ENCODE measurements at regions not wholly inside any gene's neighbourhood (a gene's known extent, or its start where the extent isn't known, plus 50 kb on each side); places are given as distances from the start of the nearest gene placed in this dataset.
"Not testable (repeated sequence)": the region's sequence is repeated elsewhere in the genome, so short reads cannot be mapped to it uniquely, and the experiment has no call there.

- no peak for DNase-seq
Observed at GRCh38 chr3:182644013-182644412, 149.3 kb upstream of the ATP11B start.

GRCh38 chr3:182644790-182645433 lies 148.4 kb upstream of the ATP11B start:
- no peak for DNase-seq

GRCh38 chr3:182650568-182651128 lies 142.7 kb upstream of the ATP11B start:
- DNase-seq: no peak

GRCh38 chr3:182651461-182651860 lies 141.8 kb upstream of the ATP11B start:
- no peak for DNase-seq

- DNase-seq: not testable (repeated sequence)
Observed at GRCh38 chr3:182653065-182653464, 140.2 kb upstream of the ATP11B start.

- no peak for DNase-seq
Observed at GRCh38 chr3:182668541-182668940, 124.8 kb upstream of the ATP11B start.

- no peak for DNase-seq
Observed at GRCh38 chr3:182668974-182669373, 124.3 kb upstream of the ATP11B start.

GRCh38 chr3:182671541-182671940 lies 121.8 kb upstream of the ATP11B start:
- DNase-seq: no peak

- DNase-seq: no peak
Observed at GRCh38 chr3:182671942-182672341, 121.4 kb upstream of the ATP11B start.

GRCh38 chr3:182673336-182673735 lies 120.0 kb upstream of the ATP11B start:
- DNase-seq: no peak

- peak; percentile 27 for DNase-seq
Observed at GRCh38 chr3:182682263-182683241, 110.8 kb upstream of the ATP11B start.

GRCh38 chr3:182683453-182683852 lies 109.9 kb upstream of the ATP11B start:
- DNase-seq: peak; percentile 34

- no peak for DNase-seq
Observed at GRCh38 chr3:182683858-182684257, 109.4 kb upstream of the ATP11B start.

GRCh38 chr3:182686033-182686886 lies 107.0 kb upstream of the ATP11B start:
- DNase-seq: no peak

- DNase-seq: no peak
Observed at GRCh38 chr3:182690172-182690571, 103.1 kb upstream of the ATP11B start.

- no peak for DNase-seq
Observed at GRCh38 chr3:182692021-182692420, 101.3 kb upstream of the ATP11B start.

GRCh38 chr3:182692695-182693094 lies 100.6 kb upstream of the ATP11B start:
- DNase-seq: no peak

- DNase-seq: no peak
Observed at GRCh38 chr3:182693723-182694122, 99.6 kb upstream of the ATP11B start.

- DNase-seq: no peak
Observed at GRCh38 chr3:182696916-182697315, 96.4 kb upstream of the ATP11B start.

GRCh38 chr3:182697345-182697919 lies 95.9 kb upstream of the ATP11B start:
- no peak for DNase-seq

GRCh38 chr3:182698078-182698477 lies 95.2 kb upstream of the ATP11B start:
- no peak for DNase-seq

GRCh38 chr3:182699550-182700170 lies 93.6 kb upstream of the ATP11B start:
- no peak for DNase-seq

Measured in activated effector memory CD4-positive, alpha-beta T cell treated with Interleukin-2 at 50 U/mL for 16 hours (primary cell).